ENCODE measurements at regions not wholly inside any gene's neighbourhood (a gene's known extent, or its start where the extent isn't known, plus 50 kb on each side); places are given as distances from the start of the nearest gene placed in this dataset.

GRCh38 chr3:168233001-168233400 lies 137.3 kb upstream of the GOLIM4 start:
- intact Hi-C loops (cut with micrococcal nuclease): no loop called here
- ChIA-PET CTCF (no interaction called here), POLR2A (no interaction called here)
- BruUV-seq (replicated peaks): no TSS peak
- no peak for DNase-seq (ENCODE audit: unreplicated experiment)
- no peak overlapping the region for H3K4me3 Mint-ChIP-seq (ENCODE audit: unreplicated experiment)
- no peaks in the 10 kb centered on the region for H3K9me3 Mint-ChIP-seq (ENCODE audit: unreplicated experiment)
- peaks cover 52% of the 10 kb centered on the region for H3K27me3 Mint-ChIP-seq (ENCODE audit: insufficient read depth, unreplicated experiment)
- H3K4me1 Mint-ChIP-seq (ENCODE audit: insufficient read depth, unreplicated experiment): no peaks in the 10 kb centered on the region
- no peak for TF ChIP-seq CTCF (IDR thresholded peaks at IDR 0.05; ENCODE audit: unreplicated experiment)
- no peak overlapping the region for H3K27ac Mint-ChIP-seq (ENCODE audit: low read depth, unreplicated experiment)
- H3K36me3 Mint-ChIP-seq (ENCODE audit: insufficient read depth, unreplicated experiment): no peaks in the 10 kb centered on the region

GRCh38 chr3:168223085-168223484 lies 127.4 kb upstream of the GOLIM4 start:
- H3K4me1 Mint-ChIP-seq (ENCODE audit: insufficient read depth, unreplicated experiment): no peaks in the 10 kb centered on the region
- BruUV-seq (replicated peaks): no TSS peak
- H3K27ac Mint-ChIP-seq (ENCODE audit: low read depth, unreplicated experiment): no peak overlapping the region
- CTCF ChIA-PET: interaction anchor here (4.1 kb wide), 1 partner anchor 12 kb away, joined by 32 read pairs; no protein-coding TSS in a partner anchor
- no peak for DNase-seq (ENCODE audit: unreplicated experiment)
- H3K4me3 Mint-ChIP-seq (ENCODE audit: unreplicated experiment): no peak overlapping the region
- no peak for TF ChIP-seq CTCF (IDR thresholded peaks at IDR 0.05; ENCODE audit: unreplicated experiment)
- no peaks in the 10 kb centered on the region for H3K9me3 Mint-ChIP-seq (ENCODE audit: unreplicated experiment)
- intact Hi-C loops (cut with micrococcal nuclease): no loop called here
- peaks cover 61% of the 10 kb centered on the region for H3K27me3 Mint-ChIP-seq (ENCODE audit: insufficient read depth, unreplicated experiment)
- POLR2A ChIA-PET: no interaction called here
- H3K36me3 Mint-ChIP-seq (ENCODE audit: insufficient read depth, unreplicated experiment): no peaks in the 10 kb centered on the region

GRCh38 chr3:168220556-168220955 lies 124.8 kb upstream of the GOLIM4 start:
- intact Hi-C loops (cut with micrococcal nuclease): no loop called here
- CTCF ChIA-PET: interaction anchor here (2.9 to 4.1 kb wide), 2 partner anchors 10 to 627 kb away, joined by 14 to 32 read pairs; no protein-coding TSS in a partner anchor

GRCh38 chr3:168219530-168219929 lies 123.8 kb upstream of the GOLIM4 start:
- H3K27me3 Mint-ChIP-seq (ENCODE audit: insufficient read depth, unreplicated experiment): peaks cover 77% of the 10 kb centered on the region
- BruUV-seq (replicated peaks): no TSS peak
- no peak overlapping the region for H3K4me3 Mint-ChIP-seq (ENCODE audit: unreplicated experiment)
- no peak for DNase-seq (ENCODE audit: unreplicated experiment)
- no peaks in the 10 kb centered on the region for H3K9me3 Mint-ChIP-seq (ENCODE audit: unreplicated experiment)
- H3K27ac Mint-ChIP-seq (ENCODE audit: low read depth, unreplicated experiment): no peak overlapping the region
- CTCF ChIA-PET: interaction anchor here (2.9 kb wide), 1 partner anchor 628 kb away, joined by 14 read pairs; no protein-coding TSS in a partner anchor
- POLR2A ChIA-PET: no interaction called here
- intact Hi-C loops (cut with micrococcal nuclease): no loop called here
- no peaks in the 10 kb centered on the region for H3K36me3 Mint-ChIP-seq (ENCODE audit: insufficient read depth, unreplicated experiment)
- H3K4me1 Mint-ChIP-seq (ENCODE audit: insufficient read depth, unreplicated experiment): no peaks in the 10 kb centered on the region
- TF ChIP-seq CTCF (IDR thresholded peaks at IDR 0.05; ENCODE audit: unreplicated experiment): no peak

More at GRCh38 chr3:168220556-168220955, 124.8 kb upstream of the GOLIM4 start:
- DNase-seq (ENCODE audit: unreplicated experiment): peak; percentile 36
- no peaks in the 10 kb centered on the region for H3K9me3 Mint-ChIP-seq (ENCODE audit: unreplicated experiment)
- H3K27me3 Mint-ChIP-seq (ENCODE audit: insufficient read depth, unreplicated experiment): peaks cover 76% of the 10 kb centered on the region
- BruUV-seq (replicated peaks): no TSS peak
- no peak for TF ChIP-seq CTCF (IDR thresholded peaks at IDR 0.05; ENCODE audit: unreplicated experiment)
- POLR2A ChIA-PET: no interaction called here
- no peak overlapping the region for H3K4me3 Mint-ChIP-seq (ENCODE audit: unreplicated experiment)
- no peaks in the 10 kb centered on the region for H3K36me3 Mint-ChIP-seq (ENCODE audit: insufficient read depth, unreplicated experiment)
- H3K27ac Mint-ChIP-seq (ENCODE audit: low read depth, unreplicated experiment): no peak overlapping the region
- no peaks in the 10 kb centered on the region for H3K4me1 Mint-ChIP-seq (ENCODE audit: insufficient read depth, unreplicated experiment)
